Esophagus mucosa (tissue), 1 donor: ENCODE measurements at regions not wholly inside any gene's neighbourhood (a gene's known extent, or its start where the extent isn't known, plus 50 kb on each side); places are given as distances from the start of the nearest gene placed in this dataset.
"Not testable (repeated sequence)": the region's sequence is repeated elsewhere in the genome, so short reads cannot be mapped to it uniquely, and the experiment has no call there.

Experiments
- ATAC-seq: fragments of 200-7000 bp; cut with Tn5 transposase; one replicate; pipeline ENCODE4 v1.9.1; 2020
- donor health status: DM: yes; HTN: yes; CAD: no.

DNA sequence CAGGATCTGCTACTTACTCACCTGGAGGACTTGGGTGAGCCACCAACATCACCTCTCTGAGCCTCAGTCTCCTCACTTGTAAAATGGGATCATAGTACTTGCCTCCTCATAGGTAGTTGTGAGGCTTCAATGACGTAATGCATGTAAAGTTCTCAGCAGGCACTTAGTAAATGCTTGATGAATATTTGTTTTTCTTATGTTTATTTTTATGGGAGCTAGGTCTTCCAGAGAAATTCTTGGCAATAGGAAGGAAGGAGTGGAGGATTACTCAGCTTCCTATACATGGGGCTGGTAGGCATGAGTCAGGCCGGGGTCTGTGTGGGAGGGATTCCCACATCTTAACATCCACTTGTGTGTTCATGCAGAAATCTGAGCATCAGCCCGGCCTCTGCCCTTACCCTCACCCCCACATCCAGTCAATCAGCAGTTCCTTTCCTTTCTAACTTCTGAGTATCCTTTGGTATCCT, 95.4 kb upstream of the USP24 start:
- ATAC-seq, result no peak

DNA sequence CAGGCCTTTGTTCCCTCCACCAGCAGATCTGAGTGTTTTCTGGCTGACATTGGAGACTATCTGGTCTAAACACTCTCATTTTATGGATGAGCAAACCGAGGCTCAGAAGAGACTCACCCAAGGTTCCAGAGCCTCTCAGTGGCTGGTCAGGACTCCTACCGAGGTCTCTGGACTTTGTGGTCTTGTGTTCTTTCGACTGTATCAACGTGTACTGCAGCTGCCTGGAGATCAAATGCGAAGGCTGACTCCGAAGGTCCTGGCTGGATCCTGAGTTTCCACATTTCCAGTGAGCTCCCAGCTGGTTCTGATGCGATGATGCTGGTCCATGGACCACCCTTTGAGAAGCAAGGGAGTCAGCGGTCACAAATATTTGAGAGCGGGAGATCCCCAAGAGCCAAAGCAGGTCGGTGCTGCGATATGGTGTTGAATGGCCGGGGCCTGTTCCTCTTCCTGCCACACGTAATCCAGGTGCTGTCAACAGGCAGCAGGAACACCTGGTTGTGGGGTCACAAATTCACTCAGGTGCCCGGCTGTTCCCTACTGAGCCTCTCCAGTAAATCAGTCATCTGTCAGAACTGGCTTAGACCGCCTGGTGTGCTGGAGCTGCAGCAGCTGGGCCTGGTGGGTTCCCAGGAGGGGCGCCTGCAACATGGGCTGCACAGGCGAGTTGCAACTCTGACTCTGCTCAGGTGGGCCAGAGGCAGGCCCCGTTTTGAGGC, 94.8 kb upstream of the USP24 start:
- no peak for ATAC-seq

DNA sequence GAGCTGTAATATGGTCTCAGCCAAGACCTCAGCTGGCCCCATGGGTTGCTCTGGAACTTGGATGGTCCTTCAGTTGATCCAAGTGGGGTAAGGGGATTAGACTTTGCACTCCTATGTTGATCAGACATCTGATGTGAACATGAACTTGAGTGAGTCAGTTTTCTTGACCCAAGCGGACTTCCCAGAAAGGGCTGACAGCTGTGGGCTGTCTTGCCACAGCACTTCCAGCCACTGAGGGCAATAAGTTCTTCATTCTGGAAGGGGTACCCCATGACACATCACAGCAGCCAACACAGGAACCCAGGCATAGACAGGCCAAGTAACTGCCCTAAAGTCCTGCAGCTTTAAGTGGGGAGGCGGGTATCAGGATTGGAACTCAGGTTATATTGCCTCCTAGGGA, 93.9 kb upstream of the USP24 start:
- ATAC-seq, result no peak

GRCh38 chr1:55305735-55306134, 90.6 kb upstream of the USP24 start:
- ATAC-seq, result no peak

DNA sequence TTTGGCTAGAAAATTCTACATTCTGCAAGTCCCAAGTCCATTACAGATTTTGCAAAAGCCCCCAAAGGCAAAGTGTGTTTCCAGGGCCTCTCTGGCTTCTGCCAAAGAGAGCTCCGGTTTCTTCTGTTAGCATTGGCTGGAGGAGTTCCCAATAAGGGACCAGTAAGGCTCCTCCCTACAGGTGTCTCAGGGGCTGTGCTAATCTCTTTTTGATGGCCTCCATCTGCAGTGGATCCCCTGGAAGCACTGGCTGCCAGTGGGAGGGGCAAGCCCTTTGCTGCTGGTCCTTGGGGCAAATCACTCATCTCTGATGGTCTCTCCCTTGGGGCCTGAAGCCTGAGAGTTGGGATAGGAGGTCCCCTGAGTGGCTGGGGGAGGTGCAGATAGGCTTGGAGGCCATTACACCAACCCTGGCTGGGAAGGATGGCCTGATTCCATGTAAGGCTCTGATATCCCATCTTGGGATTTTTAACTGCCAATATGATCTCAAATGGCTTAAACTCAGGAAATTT, 89.1 kb upstream of the USP24 start:
- ATAC-seq, result no peak

- ATAC-seq, result no peak
Measured at GRCh38 chr1:55302972-55303371, 87.8 kb upstream of the USP24 start.

DNA sequence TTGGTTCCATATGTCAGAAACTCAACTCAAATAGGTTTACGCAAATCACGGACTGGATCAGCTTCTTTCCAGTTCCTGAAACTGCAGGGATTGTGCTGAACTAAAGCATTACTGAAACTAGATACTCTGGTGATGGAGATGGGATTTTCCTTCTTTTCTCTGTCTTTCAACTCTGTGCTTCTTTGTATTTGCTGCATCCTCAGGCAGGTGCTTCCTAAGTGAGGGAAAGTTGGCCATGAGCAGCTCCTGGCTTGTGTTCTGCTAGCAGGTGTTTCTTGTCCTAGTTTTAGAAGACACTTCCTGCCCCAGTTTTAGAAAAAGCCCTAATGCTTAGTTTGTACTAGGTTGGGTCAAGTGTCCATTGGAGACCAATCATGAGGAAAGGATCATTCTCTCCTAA, 86.7 kb upstream of the USP24 start:
- ATAC-seq, result no peak

DNA sequence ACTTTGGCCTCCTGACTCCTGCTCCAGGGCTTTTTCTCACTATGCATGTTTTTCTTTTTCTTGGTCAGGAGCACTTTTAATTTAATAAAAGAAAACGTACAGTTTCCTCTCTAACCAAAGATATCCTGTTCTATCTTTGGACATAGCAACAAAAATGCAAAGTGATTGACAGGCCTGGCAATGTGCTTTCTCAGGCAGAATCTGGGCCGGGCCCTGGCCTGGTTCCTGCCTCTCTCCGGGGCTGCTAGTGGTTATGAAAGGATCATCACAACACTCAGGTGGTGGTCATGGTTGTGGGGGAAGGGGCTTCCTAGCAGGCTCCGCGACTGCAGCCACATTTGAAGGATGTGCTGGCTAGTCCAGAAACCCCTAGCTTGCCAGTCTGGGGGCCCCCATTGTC, 85.8 kb upstream of the USP24 start:
- no peak for ATAC-seq

GRCh38 chr1:55298167-55298894, 83.2 kb upstream of the USP24 start:
- ATAC-seq, result no peak

DNA sequence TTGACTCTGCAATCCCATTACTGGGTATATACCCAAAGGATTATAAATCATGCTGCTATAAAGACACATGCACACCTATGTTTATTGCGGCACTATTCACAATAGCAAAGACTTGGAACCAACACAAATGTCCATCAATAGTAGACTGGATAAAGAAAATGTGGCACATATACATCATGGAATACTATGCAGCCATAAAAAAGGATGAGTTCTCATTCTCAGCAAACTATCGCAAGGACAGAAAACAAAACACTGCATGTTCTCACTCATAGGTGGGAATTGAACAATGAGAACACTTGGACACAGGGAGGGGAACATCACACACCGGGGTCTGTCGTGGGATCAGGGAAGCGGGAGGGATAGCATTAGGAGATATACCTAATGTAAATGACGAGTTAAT, 81.1 kb upstream of the USP24 start:
- ATAC-seq, result not testable (repeated sequence)

GRCh38 chr1:55289614-55290013, 74.5 kb upstream of the USP24 start:
- ATAC-seq, result no peak

GRCh38 chr1:55289042-55289441, 73.9 kb upstream of the USP24 start:
- ATAC-seq, result no peak

DNA sequence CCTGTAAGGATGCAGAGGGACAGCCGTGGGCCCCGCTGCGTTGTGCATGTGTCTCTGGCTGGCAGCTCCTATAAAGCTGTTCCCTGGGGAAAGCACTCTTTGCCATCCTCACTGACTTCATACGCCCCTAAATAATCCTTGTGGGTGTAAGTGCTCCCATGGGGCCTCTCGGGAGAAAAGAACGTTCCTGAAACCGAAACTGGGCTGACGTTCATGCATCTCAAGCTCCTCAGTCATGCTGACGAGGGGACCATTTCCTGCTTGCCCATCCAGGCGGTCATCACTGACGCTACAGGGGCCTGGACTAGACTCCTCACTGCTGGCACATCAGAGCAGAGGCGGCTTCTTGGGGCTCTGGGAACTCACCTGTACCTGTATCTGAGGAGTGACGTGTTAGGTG, 73.1 kb upstream of the USP24 start:
- ATAC-seq, result no peak

DNA sequence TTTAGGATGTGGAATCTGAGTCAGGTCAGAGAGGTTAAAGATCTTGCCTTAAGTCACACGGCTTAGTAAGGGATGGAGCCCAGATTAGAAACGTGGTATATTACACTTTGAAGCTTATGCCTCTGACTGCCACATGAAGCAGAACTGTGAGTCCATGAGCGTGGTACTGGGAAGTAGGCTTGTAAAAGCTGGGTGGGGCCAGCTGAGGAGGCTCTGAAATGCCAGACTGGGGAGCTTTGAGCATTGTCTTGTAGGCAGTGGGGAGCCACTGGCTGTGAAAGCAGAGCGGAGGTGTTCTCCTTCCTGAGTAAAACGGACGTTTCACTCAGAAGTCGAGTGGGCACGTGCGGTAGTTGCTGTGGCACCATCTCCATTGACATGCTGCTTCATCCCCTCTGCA, 72.6 kb upstream of the USP24 start:
- peak; percentile 34 for ATAC-seq

GRCh38 chr1:55286856-55287602, 71.9 kb upstream of the USP24 start:
- ATAC-seq, result no peak

GRCh38 chr1:55285834-55286233, 70.7 kb upstream of the USP24 start:
- ATAC-seq, result peak; percentile 96

GRCh38 chr1:55284856-55285255, 69.7 kb upstream of the USP24 start:
- peak; percentile 54 for ATAC-seq

DNA sequence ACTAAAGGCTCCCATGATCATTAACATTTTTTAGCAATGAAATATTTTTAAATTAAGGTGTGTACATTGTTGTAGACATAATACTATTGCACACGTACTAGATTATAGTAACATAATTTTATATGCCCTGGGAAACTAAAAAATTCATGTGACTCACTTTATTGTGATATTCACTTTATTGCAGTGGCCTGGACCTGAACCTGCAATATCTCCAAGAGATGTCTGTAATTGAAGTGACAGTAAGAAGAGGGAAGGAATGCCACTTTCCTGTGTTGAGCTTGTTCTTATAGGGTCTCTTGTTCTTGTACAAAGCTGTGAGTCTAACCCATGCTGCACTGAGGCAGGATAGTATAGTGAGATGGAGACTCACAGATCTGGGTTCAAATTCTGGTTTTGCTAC, 66.9 kb upstream of the USP24 start:
- ATAC-seq, result no peak

DNA sequence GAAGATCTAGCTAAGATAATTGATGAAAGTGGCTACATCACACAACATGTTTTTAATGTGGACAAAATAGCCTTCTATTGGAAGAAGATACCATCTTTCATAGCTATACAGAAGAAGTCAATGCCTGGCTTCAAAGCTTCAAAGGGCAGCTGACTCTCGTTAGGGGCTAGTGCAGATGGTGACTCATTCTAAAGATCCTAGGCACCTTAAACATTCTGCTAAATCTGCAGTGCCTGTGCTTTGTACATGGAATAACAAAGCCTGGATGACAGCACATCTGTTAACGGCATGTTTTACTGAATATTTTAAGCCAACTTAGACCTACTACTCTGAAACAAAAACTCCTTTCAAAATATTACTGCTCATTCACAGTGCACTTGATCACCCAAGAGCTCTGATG, 65.6 kb upstream of the USP24 start:
- ATAC-seq, result no peak

DNA sequence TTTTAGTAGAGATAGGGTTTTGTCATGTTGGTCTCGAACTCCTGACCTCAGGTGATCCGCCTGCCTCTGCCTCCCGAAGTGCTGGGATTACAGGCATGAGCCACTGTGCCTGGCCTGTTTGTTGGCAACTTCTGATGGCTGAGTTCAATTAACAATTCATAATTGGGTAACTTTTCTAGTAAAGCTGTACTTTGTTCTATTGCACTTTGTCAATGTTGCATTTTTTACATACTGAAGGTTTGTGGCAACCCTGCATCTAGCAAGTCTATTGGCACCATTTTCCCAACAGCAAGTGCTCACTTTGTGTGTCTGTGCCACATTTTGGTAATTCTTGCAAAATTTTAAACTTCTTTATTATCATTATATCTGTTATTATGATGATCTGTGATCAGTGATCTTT, 64.5 kb upstream of the USP24 start:
- no peak for ATAC-seq

DNA sequence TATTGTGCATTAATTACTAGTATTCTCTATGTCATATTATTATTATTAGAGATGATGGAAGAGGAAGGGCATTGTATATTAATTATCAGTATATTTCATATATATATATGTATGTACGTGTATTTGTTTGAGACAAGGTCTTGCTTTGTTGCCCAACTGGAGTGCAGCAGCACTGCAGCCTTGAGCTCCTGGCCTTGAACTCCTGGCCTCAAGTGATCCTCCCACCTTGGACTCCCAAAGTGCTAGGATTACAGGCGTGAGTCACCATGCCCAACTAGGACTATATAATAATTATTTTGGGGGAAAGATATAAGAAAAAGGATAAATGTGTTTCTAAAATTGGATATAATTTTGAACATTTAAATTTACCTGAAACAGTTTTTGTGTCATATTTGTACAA, 63.2 kb upstream of the USP24 start:
- no peak for ATAC-seq

DNA sequence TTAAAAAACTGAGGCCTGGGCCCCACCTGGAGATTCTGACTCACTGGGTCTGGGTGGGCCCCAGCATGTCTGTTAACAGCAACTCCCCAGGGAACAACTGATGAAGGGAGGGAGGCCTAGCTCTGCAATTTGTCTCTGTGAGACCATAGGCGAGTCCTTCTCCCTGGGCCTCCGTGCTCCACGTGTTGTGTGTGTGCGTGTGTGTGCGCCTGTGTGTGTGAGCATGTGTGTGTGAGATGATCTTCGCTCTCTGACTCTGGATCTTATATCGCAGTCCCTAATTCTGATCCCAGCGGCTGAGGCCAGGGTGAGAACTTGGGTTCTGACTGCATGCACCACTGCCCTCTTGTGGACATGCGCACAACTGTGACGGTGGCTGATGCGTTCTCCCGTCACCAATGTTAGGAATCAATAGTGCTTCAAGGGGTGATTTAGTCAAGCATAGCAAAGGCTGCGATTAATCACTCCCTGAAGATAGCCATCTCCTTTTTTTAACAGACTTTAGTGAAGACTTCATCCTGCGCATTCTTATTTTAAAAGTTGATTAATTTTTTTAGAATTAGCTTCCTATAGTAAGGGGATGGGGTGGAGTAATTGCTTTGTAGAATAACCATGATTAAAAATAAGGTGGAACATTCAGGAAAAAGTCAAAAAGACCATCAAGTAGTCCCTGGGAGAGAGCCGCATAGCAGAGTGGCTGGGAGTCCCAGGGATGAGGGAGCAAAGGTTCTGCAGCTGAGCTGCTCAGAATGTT, 62.4 kb upstream of the USP24 start:
- ATAC-seq, result peak; percentile 94
